MM.1S (cell line): ENCODE measurements at regions not wholly inside any gene's neighbourhood (a gene's known extent, or its start where the extent isn't known, plus 50 kb on each side); places are given as distances from the start of the nearest gene placed in this dataset.

ENCODE experiments used
- DNase-seq: peaks from one replicate; pipeline ENCODE4 v3.0.0-alpha.2; 2015
- H2AFZ ChIP-seq: fragments of 300-600 bp; sonication (generic); 2 replicates; pipeline ENCODE4 v1.6.0; 2016; ENCODE audit warnings: antibody characterized with exemption, low read length
- H3F3A ChIP-seq: fragments of 300-600 bp; sonication (generic); 2 replicates; pipeline ENCODE4 v1.6.1; 2016; ENCODE audit warnings: mild to moderate bottlenecking, antibody characterized with exemption, low read length, moderate library complexity, mixed read lengths; ENCODE audit not compliant: insufficient read depth
- H3K27ac ChIP-seq: fragments of 300-600 bp; sonication (generic); 2 replicates; pipeline ENCODE4 v1.5.1; 2016; ENCODE audit warnings: mild to moderate bottlenecking, low read length
- H3K27me3 ChIP-seq: fragments of 300-600 bp; sonication (generic); replicated peaks from 2 replicates; pipeline ENCODE4 v1.6.0; 2016; ENCODE audit warnings: low read length; ENCODE audit not compliant: insufficient read depth
- H3K36me3 ChIP-seq: fragments of 300-600 bp; sonication (generic); replicated peaks from 2 replicates; pipeline ENCODE4 v1.6.1; 2016; ENCODE audit warnings: mild to moderate bottlenecking, low read length, mixed read lengths; ENCODE audit not compliant: insufficient read depth
- H3K4me1 ChIP-seq: fragments of 300-600 bp; sonication (generic); 2 replicates; pipeline ENCODE4 v1.6.1; 2016; ENCODE audit warnings: low read length, mixed read lengths
- H3K4me2 ChIP-seq: fragments of 300-600 bp; sonication (generic); 2 replicates; pipeline ENCODE4 v1.6.0; 2016; ENCODE audit warnings: low read depth, low read length
- H3K4me3 ChIP-seq: fragments of 300-600 bp; sonication (generic); 2 replicates; pipeline ENCODE4 v1.5.1; 2016; ENCODE audit warnings: low read length, mixed read lengths
- H3K79me2 ChIP-seq: fragments of 300-600 bp; sonication (generic); 2 replicates; pipeline ENCODE4 v1.6.1; 2016; ENCODE audit warnings: mixed run types, low read length, mixed read lengths
- H3K9ac ChIP-seq: fragments of 300-600 bp; sonication (generic); 2 replicates; pipeline ENCODE4 v1.6.1; 2016; ENCODE audit warnings: low read length, mixed read lengths
- H3K9me2 ChIP-seq: fragments of 300-600 bp; sonication (generic); replicated peaks from 2 replicates; pipeline ENCODE4 v1.6.1; 2016; ENCODE audit warnings: mild to moderate bottlenecking, low read length, mixed read lengths; ENCODE audit not compliant: insufficient read depth
- H3K9me3 ChIP-seq: fragments of 300-600 bp; sonication (generic); replicated peaks from 2 replicates; pipeline ENCODE4 v1.6.1; 2016; ENCODE audit warnings: mild to moderate bottlenecking, low read length, mixed read lengths; ENCODE audit not compliant: insufficient read depth
- H4K20me1 ChIP-seq: fragments of 300-600 bp; sonication (generic); 2 replicates; pipeline ENCODE4 v1.6.1; 2016; ENCODE audit warnings: mild to moderate bottlenecking, low read length, moderate library complexity, mixed read lengths; ENCODE audit not compliant: insufficient read depth
- EZH2 ChIP-seq: fragments of 300-600 bp; sonication (generic); optimal IDR thresholded peaks from 2 replicates; pipeline ENCODE3; 2017; ENCODE audit warnings: low read depth, mild to moderate bottlenecking, antibody characterized with exemption, low read length, mixed read lengths
- EZH2phosphoT487 ChIP-seq: fragments of 300-600 bp; sonication (generic); IDR thresholded peaks from 2 replicates; pipeline ENCODE4 v1.6.1; 2018; ENCODE audit warnings: antibody characterized with exemption, low read length
- TF ChIP-seq, protein P1 (sequence below): fragments of 300-600 bp; sonication (generic); IDR thresholded peaks from 2 replicates; pipeline ENCODE4 v1.5.1; 2016; ENCODE audit warnings: antibody characterized with exemption, low read length, mixed read lengths

DNA sequence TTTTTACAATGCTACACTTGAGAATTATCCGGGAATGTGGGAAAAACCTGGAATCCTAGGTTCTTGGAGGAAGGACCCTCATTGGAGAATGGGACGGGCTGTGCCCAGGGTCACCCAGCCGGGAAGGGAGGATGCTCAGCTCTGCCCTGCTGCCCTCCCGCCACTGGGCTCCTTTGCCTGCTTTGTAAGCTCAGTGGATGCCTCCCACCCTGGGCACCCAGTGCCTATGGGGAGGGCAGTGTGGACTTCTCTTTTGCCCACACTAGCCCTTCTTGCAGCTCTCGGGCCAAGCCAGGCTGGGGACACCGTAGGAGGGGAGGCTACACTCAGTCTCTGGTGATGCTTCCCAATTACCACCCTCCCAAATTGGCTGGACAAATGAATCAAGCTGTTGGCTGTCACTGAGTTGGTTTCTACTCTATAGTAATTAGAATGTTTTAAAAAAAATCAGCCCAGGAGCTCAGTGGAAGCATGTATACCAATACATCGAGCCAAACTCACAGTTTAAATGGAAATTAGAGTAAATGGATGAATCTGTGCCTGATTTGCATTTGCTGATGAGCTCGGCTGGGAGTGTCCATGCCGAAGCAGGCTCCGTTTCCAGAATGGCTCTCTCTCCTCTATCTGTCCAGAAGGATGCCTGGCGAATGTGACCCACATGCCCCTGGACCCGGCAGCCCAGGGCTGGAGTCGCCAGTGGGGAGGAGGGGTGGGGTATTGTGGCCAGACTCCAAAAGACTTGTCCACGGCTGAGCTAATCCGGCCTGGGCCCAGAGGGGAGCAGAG, 317.0 kb downstream of the CTTN start:
- no peak overlapping the region for H3K4me3 ChIP-seq
- DNase-seq = no peak
- H3K27me3 ChIP-seq = peaks cover 97% of the 10 kb centered on the region
- H2AFZ ChIP-seq = no peak overlapping the region
- H3K27ac ChIP-seq = no peak overlapping the region
- H3F3A ChIP-seq = no peaks in the 10 kb centered on the region
- H3K79me2 ChIP-seq = no peaks in the 10 kb centered on the region
- TF ChIP-seq EZH2 (no peak), EZH2phosphoT487 (no peak)
- TF ChIP-seq, protein P1, sequence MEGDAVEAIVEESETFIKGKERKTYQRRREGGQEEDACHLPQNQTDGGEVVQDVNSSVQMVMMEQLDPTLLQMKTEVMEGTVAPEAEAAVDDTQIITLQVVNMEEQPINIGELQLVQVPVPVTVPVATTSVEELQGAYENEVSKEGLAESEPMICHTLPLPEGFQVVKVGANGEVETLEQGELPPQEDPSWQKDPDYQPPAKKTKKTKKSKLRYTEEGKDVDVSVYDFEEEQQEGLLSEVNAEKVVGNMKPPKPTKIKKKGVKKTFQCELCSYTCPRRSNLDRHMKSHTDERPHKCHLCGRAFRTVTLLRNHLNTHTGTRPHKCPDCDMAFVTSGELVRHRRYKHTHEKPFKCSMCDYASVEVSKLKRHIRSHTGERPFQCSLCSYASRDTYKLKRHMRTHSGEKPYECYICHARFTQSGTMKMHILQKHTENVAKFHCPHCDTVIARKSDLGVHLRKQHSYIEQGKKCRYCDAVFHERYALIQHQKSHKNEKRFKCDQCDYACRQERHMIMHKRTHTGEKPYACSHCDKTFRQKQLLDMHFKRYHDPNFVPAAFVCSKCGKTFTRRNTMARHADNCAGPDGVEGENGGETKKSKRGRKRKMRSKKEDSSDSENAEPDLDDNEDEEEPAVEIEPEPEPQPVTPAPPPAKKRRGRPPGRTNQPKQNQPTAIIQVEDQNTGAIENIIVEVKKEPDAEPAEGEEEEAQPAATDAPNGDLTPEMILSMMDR = no peak
- no peaks in the 10 kb centered on the region for H3K36me3 ChIP-seq
- no peaks in the 10 kb centered on the region for H4K20me1 ChIP-seq
- H3K9me2 ChIP-seq = no peaks in the 10 kb centered on the region
- no peaks in the 10 kb centered on the region for H3K4me1 ChIP-seq
- H3K9me3 ChIP-seq = no peaks in the 10 kb centered on the region
- no peak overlapping the region for H3K9ac ChIP-seq
- H3K4me2 ChIP-seq = no peak overlapping the region

DNA sequence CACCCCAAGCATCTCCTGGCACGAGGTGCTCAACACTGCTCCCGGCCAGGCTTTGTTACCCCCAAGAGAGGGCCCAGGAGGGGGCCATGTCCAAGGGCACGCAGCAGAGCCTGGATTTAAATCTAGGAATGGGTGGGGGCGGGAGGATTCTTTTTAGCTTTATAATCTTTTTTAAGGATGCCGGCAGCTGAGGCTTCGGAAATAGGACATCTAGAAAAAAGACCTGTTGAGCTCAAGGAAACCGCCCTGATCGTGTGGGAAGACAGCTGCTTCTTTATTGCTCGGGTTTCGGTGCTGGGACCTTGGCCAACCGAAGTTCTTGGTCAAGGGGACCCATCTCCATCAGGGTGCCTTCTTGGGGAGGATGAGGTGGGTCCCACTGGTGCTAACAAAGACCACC, 317.9 kb downstream of the CTTN start:
- Histone ChIP-seq H3F3A (no peaks in the 10 kb centered on the region), H3K9ac (no peak overlapping the region), H3K79me2 (no peaks in the 10 kb centered on the region), H3K27ac (no peak overlapping the region), H3K27me3 (peaks cover 97% of the 10 kb centered on the region), H4K20me1 (no peaks in the 10 kb centered on the region), H3K36me3 (no peaks in the 10 kb centered on the region), H3K9me3 (no peaks in the 10 kb centered on the region), H3K4me3 (no peak overlapping the region), H3K4me1 (no peaks in the 10 kb centered on the region), H3K4me2 (no peak overlapping the region), H3K9me2 (no peaks in the 10 kb centered on the region), H2AFZ (no peak overlapping the region)
- no peak for DNase-seq
- TF ChIP-seq, protein P1 = no peak
- TF ChIP-seq EZH2 = no peak
- TF ChIP-seq EZH2phosphoT487 = no peak

DNA sequence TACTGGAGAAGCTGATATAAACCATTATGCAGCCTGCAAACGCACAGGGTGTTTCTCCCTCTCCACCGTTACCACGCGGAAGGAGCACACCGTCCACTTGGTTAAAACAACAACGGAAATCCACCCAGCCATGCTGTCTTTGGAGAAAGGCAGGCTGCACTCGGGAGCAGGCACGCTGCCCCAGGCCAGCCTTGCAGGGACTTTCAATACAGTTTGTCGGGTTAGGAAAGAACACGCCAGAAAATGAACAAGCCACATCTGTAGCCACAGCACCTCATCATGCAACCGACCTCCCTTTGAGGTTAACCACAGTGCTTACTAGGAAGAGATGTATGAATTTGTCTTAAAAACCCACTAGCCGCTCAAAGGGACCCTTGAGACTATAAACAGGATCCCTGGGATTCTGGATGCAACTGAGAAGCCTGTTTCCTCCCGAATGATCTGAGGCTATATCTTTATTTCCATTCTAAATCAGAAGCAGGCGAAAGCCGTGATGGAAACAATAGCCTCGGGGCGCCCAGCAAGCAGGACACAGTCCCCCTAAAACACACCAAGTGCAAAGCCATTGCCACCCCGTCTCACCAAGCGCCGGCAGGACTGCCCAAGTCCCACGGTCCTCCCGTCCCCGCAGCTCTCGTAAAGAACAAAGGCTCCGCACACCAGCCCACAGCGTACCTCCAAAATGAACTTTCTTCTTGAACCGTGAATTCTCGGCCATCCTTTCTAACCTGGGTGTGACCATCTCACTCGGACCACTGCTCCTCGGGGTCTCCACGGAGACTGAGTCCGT, 318.9 kb downstream of the CTTN start:
- no peaks in the 10 kb centered on the region for H3K4me1 ChIP-seq
- H4K20me1 ChIP-seq = no peaks in the 10 kb centered on the region
- no peaks in the 10 kb centered on the region for H3F3A ChIP-seq
- H2AFZ ChIP-seq = no peak overlapping the region
- no peak overlapping the region for H3K9ac ChIP-seq
- no peaks in the 10 kb centered on the region for H3K9me3 ChIP-seq
- no peaks in the 10 kb centered on the region for H3K9me2 ChIP-seq
- no peaks in the 10 kb centered on the region for H3K36me3 ChIP-seq
- H3K79me2 ChIP-seq = no peaks in the 10 kb centered on the region
- TF ChIP-seq EZH2phosphoT487 (no peak), EZH2 (no peak)
- TF ChIP-seq, protein P1 = no peak
- no peak overlapping the region for H3K27ac ChIP-seq
- no peak for DNase-seq
- H3K4me3 ChIP-seq = no peak overlapping the region
- peaks cover 97% of the 10 kb centered on the region for H3K27me3 ChIP-seq
- H3K4me2 ChIP-seq = no peak overlapping the region
